SK-N-SH (cell line): ENCODE measurements at regions not wholly inside any gene's neighbourhood (a gene's known extent, or its start where the extent isn't known, plus 50 kb on each side); places are given as distances from the start of the nearest gene placed in this dataset.

Experiments used
- CTCF ChIA-PET: fragments of 300-600, 350-600 bp; formaldehyde crosslinking; extraction: SDS; loops from one replicate; lab custom pipeline; 2021; lab: Yijun Ruan, JAX
- POLR2A ChIA-PET: fragments of 350-600 bp; sonication (Branson Sonifier 250); formaldehyde crosslinking; extraction: SDS; loops from one replicate; lab custom pipeline; 2020; ENCODE audit warnings: antibody characterized with exemption, inconsistent platforms; lab: Yijun Ruan, JAX
- DNase-seq: peaks from one replicate; pipeline ENCODE4 v3.0.0; 2012
- H2AFZ ChIP-seq: fragments of 200-600 bp; sonication (generic); 2 replicates; pipeline ENCODE4 v1.8.1; 2016; ENCODE audit warnings: antibody characterized with exemption, mild to moderate bottlenecking, low read depth
- H3F3A ChIP-seq: fragments of 200-600 bp; sonication (generic); replicated peaks from 2 replicates; pipeline ENCODE3; 2016; ENCODE audit warnings: antibody characterized with exemption, mild to moderate bottlenecking; ENCODE audit not compliant: insufficient read depth
- H3K27ac ChIP-seq, 2 experiments: fragments of 200-500 bp in 1 of 2; fragments of 200-600 bp in 1 of 2; sonication (Bioruptor generic) in 1 of 2; sonication (generic), shearing (Covaris generic) in 1 of 2; 2 replicates each; pipeline versions ENCODE4 v1.5.1 to v1.6.1; 2014 to 2016; ENCODE audit warnings: low read depth in 2 of 2, inconsistent platforms in 1 of 2, low read length in 1 of 2, mild to moderate bottlenecking in 1 of 2, mixed read lengths in 1 of 2
- H3K27me3 ChIP-seq: fragments of 200-600 bp; sonication (generic), shearing (Covaris generic); 2 replicates; pipeline ENCODE4 v1.6.1; 2016; ENCODE audit warnings: mixed run types; ENCODE audit not compliant: insufficient read depth
- H3K36me3 ChIP-seq, 2 experiments: fragments of 200-500 bp in 1 of 2; fragments of 200-600 bp in 1 of 2; sonication (Bioruptor generic) in 1 of 2; sonication (generic) in 1 of 2; replicated peaks in 1 of 2; 2 replicates each; pipeline versions ENCODE3 to v1.5.1; 2014 to 2016; ENCODE audit warnings: low read length in 1 of 2, mild to moderate bottlenecking in 1 of 2; ENCODE audit not compliant: insufficient read depth in 2 of 2, control insufficient read depth in 1 of 2
- H3K4me1 ChIP-seq, 2 experiments: fragments of 200-500 bp in 1 of 2; fragments of 200-600 bp in 1 of 2; sonication (Bioruptor generic) in 1 of 2; sonication (generic), shearing (Covaris generic) in 1 of 2; 2 replicates each; pipeline versions ENCODE4 v1.5.1 to v1.6.1; 2014 to 2016; ENCODE audit warnings: low read depth in 1 of 2, low read length in 1 of 2, mixed run types in 1 of 2; ENCODE audit not compliant: insufficient read depth in 2 of 2, control insufficient read depth in 1 of 2
- H3K4me2 ChIP-seq: fragments of 200-600 bp; sonication (generic), shearing (Covaris generic); 2 replicates; pipeline ENCODE4 v1.6.1; 2017; ENCODE audit warnings: mixed run types
- H3K4me3 ChIP-seq, 2 experiments: fragments of 200-500 bp in 1 of 2; fragments of 200-600 bp in 1 of 2; sonication (Bioruptor generic) in 1 of 2; sonication (generic), shearing (Covaris generic) in 1 of 2; 2 replicates each; pipeline versions ENCODE4 v1.5.1 to v1.8.1; 2014 to 2016; ENCODE audit warnings: low read depth in 2 of 2, inconsistent platforms in 1 of 2, low read length in 1 of 2, mild to moderate bottlenecking in 1 of 2, mixed read lengths in 1 of 2, moderate library complexity in 1 of 2
- H3K79me2 ChIP-seq: fragments of 200-600 bp; sonication (generic); 2 replicates; pipeline ENCODE4 v1.8.1; 2017; ENCODE audit warnings: mild to moderate bottlenecking; ENCODE audit not compliant: insufficient read depth
- H3K9ac ChIP-seq: fragments of 200-600 bp; sonication (generic); 2 replicates; pipeline ENCODE4 v1.6.1; 2017; ENCODE audit warnings: mixed run types
- H3K9me2 ChIP-seq: fragments of 200-600 bp; sonication (generic); 2 replicates; pipeline ENCODE4 v1.6.1; 2017; ENCODE audit warnings: mixed run types
- H3K9me3 ChIP-seq: fragments of 200-600 bp; sonication (generic); 2 replicates; pipeline ENCODE4 v1.6.1; 2017; ENCODE audit warnings: mixed run types, mild to moderate bottlenecking, moderate library complexity
- H4K20me1 ChIP-seq: fragments of 200-600 bp; sonication (generic); 2 replicates; pipeline ENCODE4 v1.6.1; 2017; ENCODE audit warnings: mild to moderate bottlenecking, mixed run types; ENCODE audit not compliant: insufficient read depth
- ELF1 ChIP-seq: IDR thresholded peaks from 2 replicates; pipeline ENCODE4 v1.4.0; 2012
- FOXJ3 ChIP-seq: sonication (generic); formaldehyde crosslinking; IDR thresholded peaks from 2 replicates; pipeline ENCODE4 v1.5.1; 2020; ENCODE audit warnings: mild to moderate bottlenecking, missing genetic modification reagents
- GABPA ChIP-seq: IDR thresholded peaks from 2 replicates; pipeline ENCODE4 v1.4.0; 2012; ENCODE audit warnings: low read depth, mild to moderate bottlenecking
- IRF3 ChIP-seq: fragments of 150-350 bp; IDR thresholded peaks from 2 replicates; pipeline ENCODE4 v1.6.1; 2016; ENCODE audit warnings: mild to moderate bottlenecking, low read depth, low read length
- MEF2A ChIP-seq: IDR thresholded peaks from 2 replicates; pipeline ENCODE4 v1.4.0; 2012; ENCODE audit warnings: low read depth, borderline replicate concordance
- MXI1 ChIP-seq: IDR thresholded peaks from 2 replicates; pipeline ENCODE4 v1.6.1; 2012; ENCODE audit warnings: mild to moderate bottlenecking, low read depth, low read length, improper control_type of control experiment
- NRF1 ChIP-seq: IDR thresholded peaks from 2 replicates; pipeline ENCODE4 v1.6.1; 2012; ENCODE audit warnings: low read depth, mild to moderate bottlenecking, low read length
- PBX3 ChIP-seq: IDR thresholded peaks from 2 replicates; pipeline ENCODE4; 2012
- RAD21 ChIP-seq: IDR thresholded peaks from 2 replicates; pipeline ENCODE4 v1.6.1; 2012; ENCODE audit warnings: mild to moderate bottlenecking, low read length
- RCOR1 ChIP-seq: fragments of 150-350 bp; IDR thresholded peaks from 2 replicates; pipeline ENCODE4 v1.6.1; 2017; ENCODE audit warnings: antibody characterized with exemption, low read length
- RFX5 ChIP-seq: IDR thresholded peaks from 2 replicates; pipeline ENCODE4 v1.6.1; 2012; ENCODE audit warnings: mild to moderate bottlenecking, improper control_type of control experiment, low read length
- TAF1 ChIP-seq: IDR thresholded peaks from 2 replicates; pipeline ENCODE4 v1.6.1; 2012; ENCODE audit warnings: low read depth, mild to moderate bottlenecking, low read length, moderate library complexity, borderline replicate concordance
- TCF12 ChIP-seq: IDR thresholded peaks from 2 replicates; pipeline ENCODE4 v1.4.0; 2012
- TEAD4 ChIP-seq: IDR thresholded peaks from 2 replicates; pipeline ENCODE4 v1.4.0; 2012; ENCODE audit warnings: mild to moderate bottlenecking, borderline replicate concordance; ENCODE audit not compliant: insufficient read depth
- WGBS: methylation state at CpG from one replicate; pipeline ENCODE4 v1.1.6; 2017; ENCODE audit warnings: low lambda C conversion rate; 5-methylcytosine and 5-hydroxymethylcytosine counted together
- TF ChIP-seq, protein P1 (sequence below): IDR thresholded peaks from 2 replicates; pipeline ENCODE4 v1.4.0; 2012; ENCODE audit warnings: low read depth
- TF ChIP-seq, protein P2 (sequence below): IDR thresholded peaks from 2 replicates; pipeline ENCODE4 v1.4.0; 2012; ENCODE audit warnings: low read depth, borderline replicate concordance

DNA sequence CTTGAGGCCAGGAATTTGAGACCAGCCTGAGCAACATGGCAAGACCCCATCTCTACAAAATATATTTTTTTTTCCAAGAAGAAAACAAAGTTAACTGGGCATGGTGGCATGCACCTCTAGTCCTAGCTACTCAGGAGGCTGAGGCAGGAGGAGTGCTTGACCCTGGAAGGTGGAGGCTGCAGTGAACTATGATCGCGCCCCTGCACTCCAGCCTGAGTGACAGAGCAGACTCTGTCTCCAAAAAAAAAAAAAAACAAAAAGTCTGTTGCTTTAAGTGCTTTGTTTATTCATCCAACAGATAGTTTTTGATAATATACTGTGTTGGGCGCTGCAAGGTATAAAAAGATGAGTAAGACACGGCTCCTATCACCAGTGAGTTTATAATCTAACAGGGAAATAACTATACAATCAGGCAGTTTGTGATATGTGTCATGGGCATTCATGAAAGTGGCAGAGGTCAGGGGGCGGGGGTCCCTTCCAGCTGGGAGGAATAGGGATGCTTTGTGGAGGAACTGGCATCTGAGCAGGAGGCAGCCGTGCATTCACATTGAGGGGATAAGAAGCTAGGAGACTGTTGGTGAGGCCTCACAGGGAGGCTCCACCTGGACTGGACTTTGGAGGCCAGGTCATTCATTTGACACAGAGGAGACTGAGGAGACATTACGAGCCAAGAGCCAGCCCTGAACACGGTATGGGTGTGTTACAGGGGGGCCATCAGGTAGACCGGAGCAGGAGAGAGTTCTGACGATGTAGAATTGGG lies 67.3 kb upstream of the ERRFI1 start:
- ChIA-PET POLR2A (no interaction called here), CTCF (no interaction called here)
- 90% methylated on average over 10 of the region's 10 CpGs for WGBS

GRCh38 chr1:8092657-8093056 lies 66.5 kb upstream of the ERRFI1 start:
- POLR2A ChIA-PET = no interaction called here
- Histone ChIP-seq H2AFZ (no peak overlapping the region), H4K20me1 (no peaks in the 10 kb centered on the region), H3K9me3 (no peaks in the 10 kb centered on the region), H3K36me3 (no peaks in the 10 kb centered on the region), H3K4me3 (no peak overlapping the region), H3K9me2 (no peaks in the 10 kb centered on the region), H3K79me2 (no peaks in the 10 kb centered on the region), H3K9ac (no peak overlapping the region), H3K27ac (no peak overlapping the region), H3K27me3 (no peaks in the 10 kb centered on the region), H3K4me1 (peaks cover 0 to 40% of the 10 kb centered on the region in 2 experiments; a peak in 3 of 4 replicates), H3F3A (peaks cover 59% of the 10 kb centered on the region), H3K4me2 (no peak overlapping the region)
- CTCF ChIA-PET = interaction anchor here (1.0 kb wide), 1 partner anchor 9 kb away, joined by 4 read pairs; no protein-coding TSS in a partner anchor
- TF ChIP-seq MXI1 (no peak), NRF1 (no peak), RCOR1 (no peak), TEAD4 (no peak), RFX5 (no peak), IRF3 (no peak), TCF12 (no peak), TAF1 (no peak), RAD21 (no peak), GABPA (no peak), PBX3 (no peak), MEF2A (no peak)
- TF ChIP-seq, protein P1, sequence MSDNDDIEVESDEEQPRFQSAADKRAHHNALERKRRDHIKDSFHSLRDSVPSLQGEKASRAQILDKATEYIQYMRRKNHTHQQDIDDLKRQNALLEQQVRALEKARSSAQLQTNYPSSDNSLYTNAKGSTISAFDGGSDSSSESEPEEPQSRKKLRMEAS = no peak
- TF ChIP-seq, protein P2, sequence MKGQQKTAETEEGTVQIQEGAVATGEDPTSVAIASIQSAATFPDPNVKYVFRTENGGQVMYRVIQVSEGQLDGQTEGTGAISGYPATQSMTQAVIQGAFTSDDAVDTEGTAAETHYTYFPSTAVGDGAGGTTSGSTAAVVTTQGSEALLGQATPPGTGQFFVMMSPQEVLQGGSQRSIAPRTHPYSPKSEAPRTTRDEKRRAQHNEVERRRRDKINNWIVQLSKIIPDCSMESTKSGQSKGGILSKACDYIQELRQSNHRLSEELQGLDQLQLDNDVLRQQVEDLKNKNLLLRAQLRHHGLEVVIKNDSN = no peak
- DNase-seq = no peak
- 89% methylated on average over 9 of the region's 9 CpGs for WGBS

More for the DNA sequence above, 67.3 kb upstream of the ERRFI1 start:
- no peaks in the 10 kb centered on the region for H3K9me2 ChIP-seq
- no peak overlapping the region for H3K4me2 ChIP-seq
- H3K27ac ChIP-seq = no peak overlapping the region
- H3K79me2 ChIP-seq = no peaks in the 10 kb centered on the region
- no peak overlapping the region for H3K4me3 ChIP-seq
- no peak overlapping the region for H3K9ac ChIP-seq
- TF ChIP-seq ELF1 (no peak), TEAD4 (no peak), FOXJ3 (CRISPR knock-in tag) (no peak), RCOR1 (no peak)
- H3K9me3 ChIP-seq = no peaks in the 10 kb centered on the region
- no peaks in the 10 kb centered on the region for H3K36me3 ChIP-seq
- H2AFZ ChIP-seq = no peak overlapping the region
- no peaks in the 10 kb centered on the region for H4K20me1 ChIP-seq
- peaks cover 63% of the 10 kb centered on the region for H3F3A ChIP-seq
- DNase-seq = no peak
- H3K27me3 ChIP-seq = no peaks in the 10 kb centered on the region
- peaks cover 0 to 44% of the 10 kb centered on the region in 2 experiments; a peak in 3 of 4 replicates for H3K4me1 ChIP-seq
